ENCODE measurements at regions not wholly inside any gene's neighbourhood (a gene's known extent, or its start where the extent isn't known, plus 50 kb on each side); places are given as distances from the start of the nearest gene placed in this dataset.

DNA sequence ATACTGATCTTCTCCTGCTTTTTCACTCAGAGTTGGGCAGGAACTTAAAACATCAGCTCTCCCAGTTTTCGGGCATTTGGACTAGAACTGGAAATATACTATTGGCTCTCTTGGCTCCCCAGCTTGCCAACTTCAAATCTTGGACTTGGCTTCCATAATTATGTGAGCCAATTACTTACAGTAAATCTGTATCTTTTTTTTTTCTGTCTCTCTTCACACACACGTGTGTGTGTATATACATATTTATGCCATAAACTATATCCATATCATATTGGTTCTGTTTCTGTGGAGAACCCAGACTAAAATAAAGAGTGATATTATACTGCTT, 379.6 kb upstream of the PRR16 start:
- no peak overlapping the region for H2BK5ac ChIP-seq (ENCODE audit: low read length)
- no peak overlapping the region for H4K5ac ChIP-seq (ENCODE audit: low read length)
- H3K56ac ChIP-seq (ENCODE audit: low read length): no peak overlapping the region
- no peaks in the 10 kb centered on the region for H3K79me2 ChIP-seq (ENCODE audit: control insufficient read depth, insufficient read depth, low read length)
- H2AK5ac ChIP-seq (ENCODE audit: low read length): no peak overlapping the region
- no peak overlapping the region for H3K18ac ChIP-seq (ENCODE audit: low read length)
- WGBS (ENCODE audit: extremely low coverage, insufficient coverage, low lambda C conversion rate): no CpG with 5 or more reads among the region's 2 CpGs
- H4K8ac ChIP-seq (ENCODE audit: low read depth, low read length): no peak overlapping the region
- no peak for DNase-seq
- no peaks in the 10 kb centered on the region for H3K79me1 ChIP-seq (ENCODE audit: low read length)
- H3K36me3 ChIP-seq (ENCODE audit: control insufficient read depth, insufficient read depth, low read length): no peaks in the 10 kb centered on the region
- H3K23ac ChIP-seq (ENCODE audit: low read length): no peak overlapping the region
- H3K4me3 ChIP-seq (ENCODE audit: low read length): no peak overlapping the region
- no peak overlapping the region for H3K4ac ChIP-seq (ENCODE audit: low read depth, low read length)
- H3K4me1 ChIP-seq (ENCODE audit: control insufficient read depth, low read depth, low read length): no peaks in the 10 kb centered on the region
- no peak overlapping the region for H2BK120ac ChIP-seq (ENCODE audit: low read depth, low read length)
- H2BK15ac ChIP-seq (replicated peaks; ENCODE audit: low read depth): no peak overlapping the region
- H3K27me3 ChIP-seq (ENCODE audit: insufficient read depth, low read length, poor library complexity): no peaks in the 10 kb centered on the region
- H3K4me2 ChIP-seq (ENCODE audit: low read length): no peak overlapping the region
- no peak overlapping the region for H3K9ac ChIP-seq (ENCODE audit: low read length)
- no peak overlapping the region for H3K27ac ChIP-seq (ENCODE audit: low read depth, low read length)

DNA sequence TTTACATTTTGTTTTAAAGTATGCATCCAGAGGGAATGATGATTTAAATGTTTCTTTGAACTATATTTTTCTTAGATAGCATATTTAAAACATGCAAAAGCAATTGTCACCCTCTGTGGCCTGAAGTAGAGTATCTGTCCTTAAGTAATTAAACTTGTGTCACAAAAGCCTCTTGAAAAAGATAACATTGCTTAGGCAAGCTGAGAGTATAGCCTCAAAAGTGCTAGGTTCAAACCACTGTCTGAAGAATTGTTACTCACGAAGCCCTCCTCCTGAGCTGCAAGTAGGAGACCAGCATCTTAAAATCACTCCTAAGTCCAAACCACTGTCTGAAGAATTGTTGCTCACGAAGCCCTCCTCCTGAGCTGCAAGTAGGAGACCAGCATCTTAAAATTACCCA, 378.0 kb upstream of the PRR16 start:
- WGBS (ENCODE audit: extremely low coverage, insufficient coverage, low lambda C conversion rate): no CpG with 5 or more reads among the region's 2 CpGs
- Histone ChIP-seq H4K5ac (ENCODE audit: low read length) (no peak overlapping the region), H2BK5ac (ENCODE audit: low read length) (no peak overlapping the region), H3K27me3 (ENCODE audit: insufficient read depth, low read length, poor library complexity) (no peaks in the 10 kb centered on the region), H3K56ac (ENCODE audit: low read length) (no peak overlapping the region), H3K36me3 (ENCODE audit: control insufficient read depth, insufficient read depth, low read length) (no peaks in the 10 kb centered on the region), H2BK120ac (ENCODE audit: low read depth, low read length) (no peak overlapping the region), H3K4ac (ENCODE audit: low read depth, low read length) (no peak overlapping the region), H2BK15ac (replicated peaks; ENCODE audit: low read depth) (no peak overlapping the region), H2AK5ac (ENCODE audit: low read length) (no peak overlapping the region), H3K4me2 (ENCODE audit: low read length) (no peak overlapping the region), H3K4me1 (ENCODE audit: control insufficient read depth, low read depth, low read length) (no peaks in the 10 kb centered on the region), H3K79me1 (ENCODE audit: low read length) (no peaks in the 10 kb centered on the region), H3K27ac (ENCODE audit: low read depth, low read length) (no peak overlapping the region), H3K23ac (ENCODE audit: low read length) (no peak overlapping the region), H3K18ac (ENCODE audit: low read length) (no peak overlapping the region), H4K8ac (ENCODE audit: low read depth, low read length) (no peak overlapping the region), H3K4me3 (ENCODE audit: low read length) (no peak overlapping the region), H3K9ac (ENCODE audit: low read length) (no peak overlapping the region), H3K79me2 (ENCODE audit: control insufficient read depth, insufficient read depth, low read length) (no peaks in the 10 kb centered on the region)
- DNase-seq: peak; percentile 30

DNA sequence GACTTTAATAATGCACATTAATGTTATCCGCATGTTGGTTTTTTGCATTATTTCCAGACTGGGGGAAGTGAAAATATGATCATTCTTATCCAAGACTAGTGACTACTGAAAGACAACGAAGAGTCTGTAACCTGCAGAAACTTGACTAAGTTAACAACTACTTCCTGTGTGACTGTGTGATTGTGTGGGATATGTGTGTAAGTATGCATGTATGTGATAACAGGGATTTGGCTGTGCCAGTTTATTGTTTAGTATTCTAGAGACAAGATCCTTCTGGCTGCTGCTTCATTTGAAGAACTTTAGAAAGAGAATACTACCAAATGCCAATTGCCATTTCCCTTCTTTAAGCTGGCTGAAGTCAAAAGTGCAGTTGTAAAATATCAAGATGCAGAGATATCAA, 375.7 kb upstream of the PRR16 start:
- no peak overlapping the region for H3K56ac ChIP-seq (ENCODE audit: low read length)
- H3K4me2 ChIP-seq (ENCODE audit: low read length): no peak overlapping the region
- H3K4me1 ChIP-seq (ENCODE audit: control insufficient read depth, low read depth, low read length): no peaks in the 10 kb centered on the region
- no peak overlapping the region for H3K23ac ChIP-seq (ENCODE audit: low read length)
- H3K36me3 ChIP-seq (ENCODE audit: control insufficient read depth, insufficient read depth, low read length): no peaks in the 10 kb centered on the region
- no peak overlapping the region for H4K8ac ChIP-seq (ENCODE audit: low read depth, low read length)
- H3K4me3 ChIP-seq (ENCODE audit: low read length): no peak overlapping the region
- H3K79me1 ChIP-seq (ENCODE audit: low read length): no peaks in the 10 kb centered on the region
- H2AK5ac ChIP-seq (ENCODE audit: low read length): no peak overlapping the region
- no peaks in the 10 kb centered on the region for H3K27me3 ChIP-seq (ENCODE audit: insufficient read depth, low read length, poor library complexity)
- WGBS (ENCODE audit: extremely low coverage, insufficient coverage, low lambda C conversion rate): no CpG with 5 or more reads among the region's 2 CpGs
- no peak overlapping the region for H2BK120ac ChIP-seq (ENCODE audit: low read depth, low read length)
- H3K79me2 ChIP-seq (ENCODE audit: control insufficient read depth, insufficient read depth, low read length): no peaks in the 10 kb centered on the region
- no peak overlapping the region for H2BK15ac ChIP-seq (replicated peaks; ENCODE audit: low read depth)
- H3K18ac ChIP-seq (ENCODE audit: low read length): no peak overlapping the region
- H4K5ac ChIP-seq (ENCODE audit: low read length): no peak overlapping the region
- no peak overlapping the region for H3K27ac ChIP-seq (ENCODE audit: low read depth, low read length)
- DNase-seq: no peak
- no peak overlapping the region for H2BK5ac ChIP-seq (ENCODE audit: low read length)
- no peak overlapping the region for H3K4ac ChIP-seq (ENCODE audit: low read depth, low read length)
- H3K9ac ChIP-seq (ENCODE audit: low read length): no peak overlapping the region

- Histone ChIP-seq H2AK5ac (ENCODE audit: low read length) (no peak overlapping the region), H3K27ac (ENCODE audit: low read depth, low read length) (no peak overlapping the region), H3K9ac (ENCODE audit: low read length) (no peak overlapping the region), H2BK5ac (ENCODE audit: low read length) (no peak overlapping the region), H3K56ac (ENCODE audit: low read length) (no peak overlapping the region), H3K4me1 (ENCODE audit: control insufficient read depth, low read depth, low read length) (no peaks in the 10 kb centered on the region), H2BK15ac (replicated peaks; ENCODE audit: low read depth) (no peak overlapping the region), H3K4me2 (ENCODE audit: low read length) (no peak overlapping the region), H3K4ac (ENCODE audit: low read depth, low read length) (no peak overlapping the region), H3K23ac (ENCODE audit: low read length) (no peak overlapping the region), H3K79me1 (ENCODE audit: low read length) (no peaks in the 10 kb centered on the region), H3K27me3 (ENCODE audit: insufficient read depth, low read length, poor library complexity) (no peaks in the 10 kb centered on the region), H3K36me3 (ENCODE audit: control insufficient read depth, insufficient read depth, low read length) (no peaks in the 10 kb centered on the region), H3K4me3 (ENCODE audit: low read length) (no peak overlapping the region), H4K5ac (ENCODE audit: low read length) (no peak overlapping the region), H2BK120ac (ENCODE audit: low read depth, low read length) (no peak overlapping the region), H3K18ac (ENCODE audit: low read length) (no peak overlapping the region), H4K8ac (ENCODE audit: low read depth, low read length) (no peak overlapping the region), H3K79me2 (ENCODE audit: control insufficient read depth, insufficient read depth, low read length) (no peaks in the 10 kb centered on the region)
- no CpG with 5 or more reads among the region's 1 CpG for WGBS (ENCODE audit: extremely low coverage, insufficient coverage, low lambda C conversion rate)
- no peak for DNase-seq
These were observed 375.3 kb upstream of the PRR16 start for GRCh38 chr5:120088836-120089235.

DNA sequence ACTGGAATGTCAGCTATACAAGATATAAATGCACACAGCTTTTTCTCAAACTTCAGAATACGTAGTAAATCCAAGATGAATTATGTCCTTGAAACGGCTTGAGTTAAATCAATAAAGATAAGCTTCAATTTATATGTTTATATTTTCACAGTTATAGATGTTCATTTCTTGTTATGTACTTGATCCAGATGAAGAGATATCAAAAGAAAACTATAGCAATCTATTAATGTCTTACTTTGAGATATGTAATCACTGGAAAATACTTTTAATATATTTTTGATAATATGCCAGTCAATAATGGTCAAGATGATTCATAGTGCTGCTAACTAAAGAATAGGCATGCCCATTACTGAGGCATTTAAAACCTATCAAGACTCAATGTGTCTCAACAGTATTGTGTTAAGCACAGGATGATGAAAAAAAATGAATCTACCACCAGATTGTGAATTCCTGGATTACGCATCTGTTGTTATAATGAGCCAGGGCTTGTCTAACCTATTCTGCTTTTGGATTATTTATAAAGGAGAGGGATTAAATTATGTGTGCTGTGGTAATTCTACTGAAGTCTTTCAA, 372.6 kb upstream of the PRR16 start:
- WGBS (ENCODE audit: extremely low coverage, insufficient coverage, low lambda C conversion rate): no CpG with 5 or more reads among the region's 3 CpGs
- Histone ChIP-seq H2BK15ac (replicated peaks; ENCODE audit: low read depth) (no peak overlapping the region), H3K79me2 (ENCODE audit: control insufficient read depth, insufficient read depth, low read length) (no peaks in the 10 kb centered on the region), H3K23ac (ENCODE audit: low read length) (no peak overlapping the region), H3K56ac (ENCODE audit: low read length) (no peak overlapping the region), H2BK5ac (ENCODE audit: low read length) (no peak overlapping the region), H4K5ac (ENCODE audit: low read length) (no peak overlapping the region), H3K4ac (ENCODE audit: low read depth, low read length) (no peak overlapping the region), H3K4me3 (ENCODE audit: low read length) (no peak overlapping the region), H3K27ac (ENCODE audit: low read depth, low read length) (no peak overlapping the region), H3K9ac (ENCODE audit: low read length) (no peak overlapping the region), H3K79me1 (ENCODE audit: low read length) (no peaks in the 10 kb centered on the region), H3K4me2 (ENCODE audit: low read length) (no peak overlapping the region), H3K18ac (ENCODE audit: low read length) (no peak overlapping the region), H3K27me3 (ENCODE audit: insufficient read depth, low read length, poor library complexity) (no peaks in the 10 kb centered on the region), H4K8ac (ENCODE audit: low read depth, low read length) (no peak overlapping the region), H3K4me1 (ENCODE audit: control insufficient read depth, low read depth, low read length) (no peaks in the 10 kb centered on the region), H3K36me3 (ENCODE audit: control insufficient read depth, insufficient read depth, low read length) (no peaks in the 10 kb centered on the region), H2BK120ac (ENCODE audit: low read depth, low read length) (no peak overlapping the region), H2AK5ac (ENCODE audit: low read length) (no peak overlapping the region)
- DNase-seq: no peak

GRCh38 chr5:120092649-120093048, 371.5 kb upstream of the PRR16 start:
- no peak for DNase-seq
- Histone ChIP-seq H4K5ac (ENCODE audit: low read length) (no peak overlapping the region), H3K9ac (ENCODE audit: low read length) (no peak overlapping the region), H3K4me1 (ENCODE audit: control insufficient read depth, low read depth, low read length) (no peaks in the 10 kb centered on the region), H3K36me3 (ENCODE audit: control insufficient read depth, insufficient read depth, low read length) (no peaks in the 10 kb centered on the region), H3K18ac (ENCODE audit: low read length) (no peak overlapping the region), H3K4me3 (ENCODE audit: low read length) (no peak overlapping the region), H3K27ac (ENCODE audit: low read depth, low read length) (no peak overlapping the region), H3K4me2 (ENCODE audit: low read length) (no peak overlapping the region), H2AK5ac (ENCODE audit: low read length) (no peak overlapping the region), H3K79me1 (ENCODE audit: low read length) (no peaks in the 10 kb centered on the region), H3K27me3 (ENCODE audit: insufficient read depth, low read length, poor library complexity) (no peaks in the 10 kb centered on the region), H3K56ac (ENCODE audit: low read length) (no peak overlapping the region), H3K4ac (ENCODE audit: low read depth, low read length) (no peak overlapping the region), H4K8ac (ENCODE audit: low read depth, low read length) (no peak overlapping the region), H3K23ac (ENCODE audit: low read length) (no peak overlapping the region), H2BK15ac (replicated peaks; ENCODE audit: low read depth) (no peak overlapping the region), H2BK5ac (ENCODE audit: low read length) (no peak overlapping the region), H3K79me2 (ENCODE audit: control insufficient read depth, insufficient read depth, low read length) (no peaks in the 10 kb centered on the region), H2BK120ac (ENCODE audit: low read depth, low read length) (no peak overlapping the region)
- WGBS (ENCODE audit: extremely low coverage, insufficient coverage, low lambda C conversion rate): no CpG with 5 or more reads among the region's 2 CpGs

Measured in mesendoderm (in vitro differentiated cells).